ENCODE measurements at regions not wholly inside any gene's neighbourhood (a gene's known extent, or its start where the extent isn't known, plus 50 kb on each side); places are given as distances from the start of the nearest gene placed in this dataset.

- peak; percentile 4 for DNase-seq
These were observed 138.4 kb upstream of the HDAC4 start for GRCh38 chr2:239539083-239539775.

DNA sequence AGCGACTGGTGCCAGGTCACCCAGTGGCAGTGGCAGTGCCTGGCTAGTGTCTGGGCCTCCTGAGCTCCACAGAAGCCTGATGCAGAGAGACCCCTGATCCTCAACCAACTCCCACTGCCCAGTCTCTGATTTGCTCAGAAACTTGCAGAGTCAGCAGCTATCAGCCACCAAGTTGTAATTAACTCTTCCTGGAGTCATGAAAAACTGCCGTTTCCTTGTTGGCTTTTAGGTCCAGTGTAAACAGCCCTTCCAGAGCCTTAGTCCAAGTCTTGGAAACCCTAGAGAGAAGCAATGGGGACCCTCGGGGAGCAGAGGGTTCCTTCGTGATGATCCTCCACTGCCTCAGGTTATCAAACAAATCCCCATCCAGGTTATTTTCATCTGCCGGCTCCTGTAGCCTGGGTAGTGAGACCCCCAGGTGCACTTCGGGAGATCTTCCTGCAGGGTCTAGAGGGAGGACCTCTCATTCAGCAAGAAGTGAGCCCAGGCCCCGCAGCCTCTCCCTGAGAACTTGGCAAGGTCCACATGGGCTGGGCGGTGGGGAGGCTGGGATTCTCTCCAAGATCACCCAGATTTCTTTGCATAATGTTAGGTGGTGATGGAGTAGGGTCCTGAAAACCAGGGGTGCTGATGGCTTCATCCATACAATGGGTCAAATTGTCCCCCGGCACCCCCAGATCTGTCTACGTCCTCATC lies 137.7 kb upstream of the HDAC4 start:
- DNase-seq: peak; percentile 7

DNA sequence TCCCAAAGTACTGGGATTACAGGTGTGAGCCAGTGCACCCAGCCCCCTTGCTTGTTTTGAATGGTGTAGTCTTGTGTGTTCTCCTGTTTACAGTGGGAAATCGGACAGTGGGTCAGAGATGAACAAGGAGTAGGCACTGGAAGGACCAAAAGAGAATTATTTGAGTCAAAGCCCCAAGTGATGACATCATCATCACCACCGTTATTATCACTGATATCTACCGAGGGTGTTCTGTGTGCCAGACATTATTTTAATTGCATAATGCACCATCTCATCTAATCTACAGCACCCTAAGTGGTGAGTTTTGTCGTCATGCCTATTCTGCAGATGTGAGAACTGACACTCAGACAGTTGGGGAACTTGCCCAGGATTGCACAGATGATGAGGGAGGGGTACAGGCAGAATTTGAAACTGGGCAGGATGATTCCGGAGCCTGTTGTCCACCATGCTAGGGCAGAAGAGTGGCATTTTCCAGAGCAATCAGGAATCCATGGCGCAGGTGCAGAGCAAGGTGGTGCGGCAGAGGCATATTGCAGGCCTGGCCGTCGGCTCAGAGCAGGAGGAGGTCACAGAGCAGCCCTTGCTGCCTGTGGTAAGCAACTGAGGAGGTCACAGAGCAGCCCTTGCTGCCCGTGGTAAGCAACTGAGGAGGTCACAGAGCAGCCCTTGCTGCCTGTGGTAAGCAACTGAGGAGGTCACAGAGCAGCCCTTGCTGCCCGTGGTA lies 137.0 kb upstream of the HDAC4 start:
- peak; percentile 4 for DNase-seq

- no peak for DNase-seq
These were observed 135.4 kb upstream of the HDAC4 start for GRCh38 chr2:239536186-239536585.

DNA sequence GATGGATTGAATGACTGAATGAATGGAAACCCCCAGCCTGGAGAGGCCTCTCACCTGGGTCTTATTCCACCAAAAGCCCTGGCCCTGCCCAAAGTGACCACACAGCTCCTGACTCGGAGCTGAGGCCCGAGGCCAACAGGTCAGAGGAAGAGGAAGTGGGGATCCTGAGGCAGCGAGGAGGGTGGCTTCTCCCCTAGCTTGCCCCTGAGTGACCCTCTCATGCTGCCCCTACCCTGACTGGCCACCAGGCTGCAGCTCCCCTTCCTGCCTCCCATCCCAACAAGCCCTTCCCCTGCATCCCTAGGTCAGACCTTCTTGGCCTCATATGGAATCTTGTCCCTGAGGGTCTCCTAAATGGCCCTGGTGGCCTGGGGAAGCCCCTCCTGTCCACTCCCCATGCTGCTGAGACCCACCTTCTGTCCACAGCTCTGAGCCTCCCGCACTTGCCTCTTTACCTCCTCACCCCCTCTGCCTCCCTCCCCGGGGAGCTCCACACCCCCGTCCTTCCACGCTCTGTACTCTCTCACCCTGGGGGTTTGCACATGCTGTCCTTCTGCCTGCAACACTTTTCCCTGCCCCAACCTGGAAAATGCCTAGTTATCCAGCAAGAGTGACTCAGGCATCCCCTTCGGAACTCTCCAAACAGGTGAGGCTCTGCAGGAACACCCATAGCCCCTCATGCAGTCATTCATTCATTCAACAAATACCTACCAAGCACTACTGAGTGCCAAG lies 134.8 kb upstream of the HDAC4 start:
- no peak for DNase-seq

DNA sequence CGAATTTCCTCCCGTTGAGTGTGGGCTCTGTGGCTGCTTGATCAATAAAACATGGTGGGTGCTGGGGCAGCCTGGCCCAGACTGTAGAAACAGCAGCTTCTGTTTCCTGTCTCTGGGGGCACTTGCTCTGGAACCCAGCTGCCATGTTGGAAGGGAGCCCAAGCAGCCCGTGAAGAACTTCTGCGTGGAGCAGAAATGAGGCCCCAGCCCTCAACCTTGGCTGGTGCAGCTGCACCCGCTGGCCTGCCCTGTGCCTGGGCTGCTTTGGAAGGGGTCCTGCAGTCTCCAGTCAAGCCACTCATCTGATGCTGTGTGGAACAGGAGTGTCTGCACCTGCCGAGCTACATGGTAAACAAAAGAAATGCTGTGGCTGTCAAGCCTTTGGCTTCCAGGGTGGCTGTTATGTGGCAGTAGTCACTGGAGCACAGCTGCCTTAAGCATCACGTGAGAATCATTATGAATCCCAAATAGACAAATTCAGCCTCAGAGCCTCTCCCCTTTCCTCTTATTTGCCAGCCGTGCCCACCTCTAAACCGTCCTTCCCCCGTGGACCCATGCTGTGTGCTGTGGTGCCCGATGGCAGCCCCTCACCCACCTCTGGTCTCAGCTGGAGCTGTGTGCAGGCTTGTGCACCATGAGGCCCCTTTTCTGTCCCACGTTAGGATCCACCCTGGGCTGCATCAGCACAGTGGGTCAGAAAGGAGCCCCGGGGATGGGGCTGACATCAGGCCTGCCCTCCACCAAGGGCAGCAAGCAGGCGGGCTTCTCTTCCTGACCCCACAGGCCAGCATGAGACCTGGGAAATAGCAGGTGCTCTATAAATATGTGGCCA lies 134.0 kb upstream of the HDAC4 start:
- no peak for DNase-seq

GRCh38 chr2:239533569-239534316 lies 132.9 kb upstream of the HDAC4 start:
- DNase-seq: peak; percentile 76

DNA sequence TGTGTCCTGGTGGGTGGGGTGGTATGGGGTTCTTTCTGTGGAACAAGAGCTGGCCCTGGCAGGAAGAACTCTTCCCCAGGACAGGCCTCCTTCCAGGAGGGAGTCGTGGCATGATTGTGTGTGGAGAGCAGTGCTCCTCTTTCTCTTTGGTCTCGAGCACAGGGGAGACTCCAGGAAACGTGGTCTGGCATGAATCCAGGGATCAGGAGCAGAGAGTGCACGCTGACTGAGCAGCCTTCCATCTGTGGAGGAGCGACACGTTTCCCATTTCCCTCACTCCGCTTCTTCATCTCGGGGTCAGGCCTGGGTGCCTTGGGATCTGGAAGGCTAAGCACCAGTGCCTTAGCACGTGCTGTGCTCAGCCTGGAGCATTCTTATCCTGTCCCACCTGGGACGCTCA lies 132.0 kb upstream of the HDAC4 start:
- DNase-seq: peak; percentile 49

DNA sequence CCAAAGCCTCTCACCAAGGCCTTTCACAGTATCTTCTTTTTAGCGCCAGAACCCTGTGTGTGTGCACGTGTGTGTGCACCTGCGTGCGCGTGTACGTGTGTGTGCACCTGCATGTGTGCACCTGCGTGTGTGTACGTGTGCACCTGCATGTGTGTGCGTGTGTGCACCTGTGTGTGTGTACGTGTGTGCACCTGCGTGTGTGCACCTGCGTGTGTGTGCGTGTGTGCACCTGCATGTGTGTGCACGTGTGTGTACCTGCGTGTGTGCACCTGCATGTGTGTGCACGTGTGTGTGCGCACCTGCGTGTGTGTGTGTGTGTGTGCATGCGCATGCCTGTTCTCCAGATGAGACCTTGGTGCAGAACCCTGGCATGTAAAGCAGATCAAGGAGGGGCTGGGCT lies 131.4 kb upstream of the HDAC4 start:
- no peak for DNase-seq

GRCh38 chr2:239531456-239532241 lies 130.8 kb upstream of the HDAC4 start:
- DNase-seq: peak; percentile 33

DNA sequence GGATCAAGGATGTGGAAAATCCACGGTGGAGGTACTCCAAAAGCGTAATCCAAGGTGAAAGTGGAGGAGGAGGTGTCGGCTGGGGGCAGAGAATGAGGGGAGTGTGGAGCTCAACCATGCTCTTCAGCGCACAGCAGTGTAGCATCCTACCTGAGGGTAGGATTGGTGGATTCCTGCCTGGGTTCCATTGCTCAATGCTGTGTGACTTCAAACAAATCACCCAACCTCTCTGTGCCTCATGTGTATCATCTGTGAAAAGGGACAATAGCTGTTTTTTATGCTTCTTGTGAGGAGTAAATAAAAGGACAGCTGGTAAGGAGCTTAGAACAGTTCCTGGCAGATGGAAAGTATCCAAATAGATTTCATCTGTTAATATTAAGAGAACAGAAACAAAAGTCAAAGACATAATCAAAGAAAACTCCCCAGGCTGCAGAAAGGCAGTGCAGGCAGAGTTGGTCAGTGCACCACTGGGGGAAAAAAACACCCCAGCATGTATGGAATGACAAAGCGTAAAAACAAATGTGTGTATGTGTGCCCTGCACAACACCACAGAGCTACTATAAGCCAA lies 130.0 kb upstream of the HDAC4 start:
- no peak for DNase-seq

DNA sequence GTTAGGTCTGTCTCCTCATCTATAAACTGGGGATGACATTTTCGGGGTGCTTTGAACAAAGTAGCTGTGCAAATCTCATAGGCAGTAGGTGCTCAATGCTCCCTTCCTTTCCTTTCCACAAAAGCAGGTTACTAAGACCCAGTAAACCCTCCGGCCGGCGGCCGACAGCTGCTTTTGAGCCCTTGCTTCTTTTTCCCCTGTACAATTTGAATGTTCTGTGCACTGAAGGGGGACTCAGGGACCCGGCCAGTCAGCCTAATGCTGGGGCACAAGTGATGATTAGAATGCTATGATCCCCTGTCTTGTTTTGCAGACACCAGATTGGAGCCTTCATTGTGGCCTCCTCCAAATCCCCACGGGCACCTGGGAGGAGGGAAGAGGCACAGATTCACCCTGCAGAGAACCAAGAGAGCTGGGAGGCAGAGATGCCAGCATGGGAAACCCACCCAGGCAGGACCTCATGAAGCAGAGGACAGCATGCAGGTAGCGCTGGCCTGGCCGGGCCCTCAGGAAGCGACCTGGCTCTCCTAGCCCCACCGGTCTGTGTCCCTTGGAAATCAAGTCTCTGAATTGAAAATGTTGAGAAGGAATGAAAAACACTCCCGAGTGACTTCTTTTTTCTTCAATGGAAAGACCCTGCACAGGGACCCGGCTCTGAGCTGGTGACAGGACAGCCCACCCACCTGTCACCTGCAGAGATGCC lies 128.6 kb upstream of the HDAC4 start:
- no peak for DNase-seq

GRCh38 chr2:239528883-239529282 lies 128.1 kb upstream of the HDAC4 start:
- no peak for DNase-seq

DNA sequence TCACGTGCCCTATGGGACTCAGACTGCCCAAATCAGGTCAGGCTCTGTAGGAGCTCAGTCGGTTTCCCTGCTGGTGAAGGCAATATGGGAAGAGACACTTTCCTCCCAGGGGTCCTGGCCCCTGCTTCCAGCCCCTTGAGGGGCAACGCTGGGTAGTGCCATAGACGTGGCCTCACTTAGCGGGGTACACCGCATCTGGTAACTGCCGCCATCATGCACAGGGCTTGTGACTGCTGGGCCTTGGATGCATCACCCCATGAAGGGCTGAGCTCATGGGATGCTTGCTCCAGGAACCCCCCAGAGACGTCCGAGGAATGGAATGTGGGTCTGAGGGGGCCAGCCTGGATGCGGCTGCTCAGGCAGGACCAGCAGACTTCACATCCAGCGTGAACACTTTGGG lies 127.3 kb upstream of the HDAC4 start:
- DNase-seq: no peak

- DNase-seq: no peak
These were observed 126.0 kb upstream of the HDAC4 start for GRCh38 chr2:239526666-239527415.

DNA sequence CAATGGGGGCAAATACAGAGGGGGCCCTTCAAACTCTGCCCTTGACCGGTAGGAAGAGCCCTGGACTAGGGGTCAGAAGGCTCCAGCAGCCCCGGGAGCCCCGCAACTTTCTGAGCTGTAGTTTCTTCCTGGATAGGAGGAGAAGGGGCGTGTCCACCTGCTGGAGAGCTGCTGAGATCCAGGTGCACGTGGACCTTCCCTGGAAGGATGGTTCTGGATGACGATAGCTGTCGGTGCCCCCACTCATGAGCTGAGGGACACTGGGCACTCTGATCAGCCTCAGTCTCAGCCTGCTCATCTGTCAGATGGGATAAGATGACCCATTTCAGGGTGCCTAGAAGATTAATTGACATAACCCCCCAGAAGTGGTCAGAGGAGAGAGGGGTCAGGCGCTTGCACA lies 125.2 kb upstream of the HDAC4 start:
- no peak for DNase-seq

DNA sequence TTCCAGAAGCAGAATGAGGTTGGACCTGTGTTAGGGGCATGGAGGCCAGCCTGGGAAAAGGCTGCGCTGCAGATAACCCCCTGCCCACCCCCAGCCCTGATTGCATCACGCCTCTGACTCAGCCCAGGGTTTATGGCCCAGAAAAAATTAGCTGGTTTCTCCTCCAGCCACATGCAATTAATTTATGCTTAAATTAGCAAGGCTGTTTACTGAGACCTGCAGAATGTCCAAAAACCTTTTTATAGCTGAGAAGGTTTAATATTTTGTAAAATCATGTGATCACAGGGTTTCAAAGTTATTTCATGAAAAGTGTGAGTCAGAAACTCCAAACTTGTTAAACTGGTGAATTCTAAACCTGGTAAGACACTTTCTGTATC lies 123.1 kb upstream of the HDAC4 start:
- DNase-seq: no peak

GRCh38 chr2:239523147-239523953 lies 122.5 kb upstream of the HDAC4 start:
- DNase-seq: no peak
